ENCODE measurements at regions not wholly inside any gene's neighbourhood (a gene's known extent, or its start where the extent isn't known, plus 50 kb on each side); places are given as distances from the start of the nearest gene placed in this dataset.

DNA sequence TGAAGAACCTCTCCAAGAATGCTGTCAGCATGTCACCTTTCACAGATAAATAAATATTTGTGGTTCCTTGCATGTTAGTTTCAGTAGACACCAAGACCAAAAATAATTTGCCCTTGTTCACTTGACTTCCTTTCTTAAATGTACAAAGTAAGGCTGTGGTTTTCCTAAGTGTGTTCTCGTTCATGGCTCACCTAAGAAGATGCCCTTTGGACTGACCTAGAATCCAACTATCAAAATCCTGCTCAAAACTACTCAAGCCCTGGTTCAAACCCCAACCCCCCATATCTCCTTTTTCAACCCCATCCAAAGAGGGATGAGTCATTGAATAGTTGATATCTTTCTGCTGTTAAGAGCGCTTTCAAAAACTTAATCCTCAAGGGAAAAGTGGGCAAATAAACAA, 247.8 kb upstream of the ZNF507 start:
- peak overlapping the region; percentile 89 for H3K27ac Mint-ChIP-seq (ENCODE audit: unreplicated experiment)
- H3K27me3 Mint-ChIP-seq (ENCODE audit: unreplicated experiment) = peaks cover 3% of the 10 kb centered on the region
- DNase-seq (ENCODE audit: low spot score) = no peak
- H3K9me3 Mint-ChIP-seq (ENCODE audit: unreplicated experiment) = peaks cover 9% of the 10 kb centered on the region
- H3K4me1 Mint-ChIP-seq (ENCODE audit: unreplicated experiment) = peaks cover 44% of the 10 kb centered on the region
- H3K36me3 Mint-ChIP-seq (ENCODE audit: low read depth, unreplicated experiment) = peaks cover 16% of the 10 kb centered on the region
- TF ChIP-seq, protein P1, sequence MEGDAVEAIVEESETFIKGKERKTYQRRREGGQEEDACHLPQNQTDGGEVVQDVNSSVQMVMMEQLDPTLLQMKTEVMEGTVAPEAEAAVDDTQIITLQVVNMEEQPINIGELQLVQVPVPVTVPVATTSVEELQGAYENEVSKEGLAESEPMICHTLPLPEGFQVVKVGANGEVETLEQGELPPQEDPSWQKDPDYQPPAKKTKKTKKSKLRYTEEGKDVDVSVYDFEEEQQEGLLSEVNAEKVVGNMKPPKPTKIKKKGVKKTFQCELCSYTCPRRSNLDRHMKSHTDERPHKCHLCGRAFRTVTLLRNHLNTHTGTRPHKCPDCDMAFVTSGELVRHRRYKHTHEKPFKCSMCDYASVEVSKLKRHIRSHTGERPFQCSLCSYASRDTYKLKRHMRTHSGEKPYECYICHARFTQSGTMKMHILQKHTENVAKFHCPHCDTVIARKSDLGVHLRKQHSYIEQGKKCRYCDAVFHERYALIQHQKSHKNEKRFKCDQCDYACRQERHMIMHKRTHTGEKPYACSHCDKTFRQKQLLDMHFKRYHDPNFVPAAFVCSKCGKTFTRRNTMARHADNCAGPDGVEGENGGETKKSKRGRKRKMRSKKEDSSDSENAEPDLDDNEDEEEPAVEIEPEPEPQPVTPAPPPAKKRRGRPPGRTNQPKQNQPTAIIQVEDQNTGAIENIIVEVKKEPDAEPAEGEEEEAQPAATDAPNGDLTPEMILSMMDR (IDR thresholded peaks at IDR 0.05; ENCODE audit: unreplicated experiment) = no peak
- H3K4me3 Mint-ChIP-seq (ENCODE audit: unreplicated experiment) = no peak overlapping the region

DNA sequence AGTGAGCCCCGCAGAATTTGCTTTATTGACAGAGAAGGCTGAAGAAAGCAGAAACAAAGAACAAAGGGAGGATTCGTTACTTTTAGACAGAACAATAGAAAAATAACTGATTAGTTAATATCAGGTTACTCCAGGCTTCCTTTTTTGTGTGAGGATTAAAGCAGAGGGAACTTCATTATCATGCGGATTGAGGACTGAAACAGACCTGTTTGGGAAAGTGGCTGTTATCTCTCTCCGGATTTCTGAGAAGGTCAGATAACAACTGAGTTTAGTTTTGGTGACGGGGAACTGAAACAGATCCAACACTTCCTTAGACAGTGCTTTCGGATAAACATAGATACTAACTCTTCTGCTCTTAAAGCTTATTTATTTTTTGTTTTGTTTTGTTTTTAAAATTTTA, 246.4 kb upstream of the ZNF507 start:
- Mint-ChIP-seq H3K4me3 (ENCODE audit: unreplicated experiment) (no peak overlapping the region), H3K36me3 (ENCODE audit: low read depth, unreplicated experiment) (peaks cover 16% of the 10 kb centered on the region), H3K27me3 (ENCODE audit: unreplicated experiment) (peaks cover 3% of the 10 kb centered on the region), H3K4me1 (ENCODE audit: unreplicated experiment) (peaks cover 32% of the 10 kb centered on the region), H3K27ac (ENCODE audit: unreplicated experiment) (peak overlapping the region; percentile 89), H3K9me3 (ENCODE audit: unreplicated experiment) (peaks cover 9% of the 10 kb centered on the region)
- TF ChIP-seq, protein P1 (IDR thresholded peaks at IDR 0.05; ENCODE audit: unreplicated experiment) = no peak
- DNase-seq (ENCODE audit: low spot score) = no peak

DNA sequence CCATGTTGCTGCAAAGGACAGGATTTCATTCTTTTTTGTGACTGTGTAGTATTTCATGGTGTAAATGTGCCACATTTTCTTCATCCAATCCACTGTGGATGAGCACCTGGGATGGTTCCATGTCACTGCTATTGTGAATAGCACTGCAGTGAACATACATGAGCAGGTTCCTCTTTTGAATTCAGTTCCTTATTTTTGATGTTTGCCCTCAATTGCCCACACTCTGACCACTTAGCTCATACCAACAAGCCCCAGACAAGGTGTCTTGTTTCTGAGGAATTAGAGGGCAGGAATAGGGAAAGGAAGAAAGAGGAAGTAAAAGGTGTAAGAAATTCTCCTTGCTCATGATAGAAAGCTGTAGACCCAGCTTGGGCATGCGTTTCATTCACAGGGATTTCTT, 244.2 kb upstream of the ZNF507 start:
- peaks cover 33% of the 10 kb centered on the region for H3K4me1 Mint-ChIP-seq (ENCODE audit: unreplicated experiment)
- H3K27me3 Mint-ChIP-seq (ENCODE audit: unreplicated experiment) = peaks cover 3% of the 10 kb centered on the region
- no peak for DNase-seq (ENCODE audit: low spot score)
- H3K4me3 Mint-ChIP-seq (ENCODE audit: unreplicated experiment) = no peak overlapping the region
- H3K27ac Mint-ChIP-seq (ENCODE audit: unreplicated experiment) = peak overlapping the region; percentile 1
- peaks cover 16% of the 10 kb centered on the region for H3K36me3 Mint-ChIP-seq (ENCODE audit: low read depth, unreplicated experiment)
- TF ChIP-seq, protein P1 (IDR thresholded peaks at IDR 0.05; ENCODE audit: unreplicated experiment) = no peak
- peaks cover 9% of the 10 kb centered on the region for H3K9me3 Mint-ChIP-seq (ENCODE audit: unreplicated experiment)

DNA sequence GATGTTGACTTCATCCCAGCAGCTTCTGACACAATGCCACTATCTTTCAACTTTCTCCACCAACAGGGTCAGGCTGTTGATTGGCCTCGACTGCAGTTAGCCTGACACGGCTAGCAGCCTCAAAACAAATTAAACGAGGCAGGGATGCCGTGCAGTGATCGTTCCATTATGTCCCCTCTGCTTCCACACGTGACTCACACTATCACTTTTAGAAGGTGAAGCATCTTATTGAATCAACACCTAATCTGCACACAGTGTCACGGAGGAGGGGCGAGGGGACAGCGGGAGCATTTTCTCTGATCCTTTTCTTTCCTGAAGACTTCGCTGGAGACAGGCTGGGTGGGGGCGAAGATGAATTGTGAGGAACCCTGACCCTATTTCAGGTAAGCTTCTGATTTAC, 241.9 kb upstream of the ZNF507 start:
- TF ChIP-seq, protein P1 (IDR thresholded peaks at IDR 0.05; ENCODE audit: unreplicated experiment) = no peak
- H3K4me3 Mint-ChIP-seq (ENCODE audit: unreplicated experiment) = no peak overlapping the region
- peaks cover 16% of the 10 kb centered on the region for H3K36me3 Mint-ChIP-seq (ENCODE audit: low read depth, unreplicated experiment)
- peaks cover 3% of the 10 kb centered on the region for H3K27me3 Mint-ChIP-seq (ENCODE audit: unreplicated experiment)
- H3K27ac Mint-ChIP-seq (ENCODE audit: unreplicated experiment) = peak overlapping the region; percentile 30
- no peak for DNase-seq (ENCODE audit: low spot score)
- peaks cover 27% of the 10 kb centered on the region for H3K4me1 Mint-ChIP-seq (ENCODE audit: unreplicated experiment)
- peaks cover 9% of the 10 kb centered on the region for H3K9me3 Mint-ChIP-seq (ENCODE audit: unreplicated experiment)

DNA sequence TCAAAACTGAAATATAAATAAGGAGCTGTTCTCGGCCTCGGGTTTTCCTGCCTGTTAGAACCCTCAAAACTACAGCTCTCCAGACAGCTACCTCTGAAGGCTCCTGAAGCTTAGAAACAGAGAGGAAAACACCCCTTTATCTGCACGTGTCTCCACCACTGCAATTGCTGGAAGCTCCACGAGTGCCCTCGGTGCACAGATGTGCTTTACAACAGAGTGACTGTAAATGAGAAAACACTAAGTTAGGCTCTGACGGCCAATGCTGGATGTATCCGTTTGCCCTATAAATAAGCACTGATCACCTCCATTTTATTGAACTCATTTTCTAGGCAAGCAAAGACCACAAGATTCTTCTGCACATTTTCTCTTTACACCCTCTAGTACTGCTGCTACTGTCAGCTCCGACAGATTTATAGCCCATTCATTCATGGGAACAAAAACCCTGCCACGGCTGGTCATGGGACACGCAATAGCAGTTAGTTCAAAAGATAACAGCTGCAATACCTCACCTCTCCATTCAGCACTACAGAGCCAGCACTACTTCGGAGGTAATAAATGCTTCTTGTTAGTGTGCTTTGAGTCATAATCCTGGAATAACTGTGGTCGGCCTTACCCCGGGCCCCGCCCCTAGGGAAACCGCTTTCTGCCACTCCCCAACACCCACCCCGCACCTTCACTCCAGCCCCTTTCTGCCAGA, 241.1 kb upstream of the ZNF507 start:
- peaks cover 16% of the 10 kb centered on the region for H3K36me3 Mint-ChIP-seq (ENCODE audit: low read depth, unreplicated experiment)
- TF ChIP-seq, protein P1 (IDR thresholded peaks at IDR 0.05; ENCODE audit: unreplicated experiment) = no peak
- no peak for DNase-seq (ENCODE audit: low spot score)
- H3K4me1 Mint-ChIP-seq (ENCODE audit: unreplicated experiment) = peaks cover 27% of the 10 kb centered on the region
- H3K4me3 Mint-ChIP-seq (ENCODE audit: unreplicated experiment) = no peak overlapping the region
- peaks cover 1% of the 10 kb centered on the region for H3K27me3 Mint-ChIP-seq (ENCODE audit: unreplicated experiment)
- peak overlapping the region; percentile 3 for H3K27ac Mint-ChIP-seq (ENCODE audit: unreplicated experiment)
- peaks cover 9% of the 10 kb centered on the region for H3K9me3 Mint-ChIP-seq (ENCODE audit: unreplicated experiment)

Data from endothelial cell (in vitro differentiated cells).